PC-3 (cell line): ENCODE measurements at regions not wholly inside any gene's neighbourhood (a gene's known extent, or its start where the extent isn't known, plus 50 kb on each side); places are given as distances from the start of the nearest gene placed in this dataset.

ENCODE experiments used
- ATAC-seq: fragments of 200-7000 bp; cut with Tn5 transposase; 2 replicates; pipeline ENCODE4 v1.9.1; 2020; ENCODE audit warnings: mild to moderate bottlenecking, moderate library complexity
- BruUV-seq: library from RNA; stranded (reverse); fragments of 400-500 nt; replicated peaks from 2 replicates; lab custom pipeline; 2021; lab: Mats Ljungman, UMichigan
- CTCF ChIA-PET: fragments of 300-600 bp; sonication (Branson Sonifier 250); formaldehyde crosslinking; loops from one replicate; lab custom pipeline; 2022; ENCODE audit warnings: antibody characterized with exemption; lab: Charles Lee
- POLR2A ChIA-PET: fragments of 300-600 bp; sonication (Branson Sonifier 250); formaldehyde crosslinking; loops from one replicate; lab custom pipeline; 2022; ENCODE audit warnings: antibody characterized with exemption; ENCODE audit not compliant: unreplicated experiment; lab: Charles Lee
- DNase-seq: peaks from one replicate; pipeline ENCODE4 v3.0.0-alpha.2; 2015
- H2AFZ ChIP-seq: fragments of 300-600 bp; sonication (generic); 2 replicates; pipeline ENCODE4 v1.6.0; 2016; ENCODE audit warnings: antibody characterized with exemption, low read length
- H3F3A ChIP-seq: fragments of 300-600 bp; sonication (generic); one replicate; pipeline ENCODE4 v1.6.0; 2017; ENCODE audit warnings: antibody characterized with exemption, low read length, control low read depth, mild to moderate bottlenecking; ENCODE audit not compliant: unreplicated experiment
- H3K27ac ChIP-seq: fragments of 300-600 bp; sonication (generic); 2 replicates; pipeline ENCODE4 v1.5.1; 2016; ENCODE audit warnings: mild to moderate bottlenecking, low read length
- H3K27me3 ChIP-seq: fragments of 300-600 bp; sonication (generic); 2 replicates; pipeline ENCODE4 v1.6.1; 2016; ENCODE audit warnings: low read length, mixed read lengths
- H3K36me3 ChIP-seq: fragments of 300-600 bp; sonication (generic); 2 replicates; pipeline ENCODE4 v1.6.1; 2016; ENCODE audit warnings: low read depth, mixed run types, low read length, mixed read lengths
- H3K4me1 ChIP-seq: fragments of 300-600 bp; sonication (generic); 2 replicates; pipeline ENCODE4 v1.5.1; 2016; ENCODE audit warnings: low read length; ENCODE audit not compliant: insufficient read depth
- H3K4me2 ChIP-seq: fragments of 300-600 bp; sonication (generic); 2 replicates; pipeline ENCODE4 v1.6.0; 2016; ENCODE audit warnings: low read length
- H3K4me3 ChIP-seq: fragments of 300-600 bp; sonication (generic); 2 replicates; pipeline ENCODE4 v1.5.1; 2016; ENCODE audit warnings: mild to moderate bottlenecking, low read length, mixed read lengths
- H3K79me2 ChIP-seq: fragments of 300-600 bp; sonication (generic); 2 replicates; pipeline ENCODE4 v1.6.1; 2017; ENCODE audit warnings: low read length, mixed read lengths
- H3K9ac ChIP-seq: fragments of 300-600 bp; sonication (generic); 2 replicates; pipeline ENCODE4 v1.6.0; 2016; ENCODE audit warnings: mild to moderate bottlenecking, low read length
- H3K9me2 ChIP-seq: fragments of 300-600 bp; sonication (generic); replicated peaks from 2 replicates; pipeline ENCODE4 v1.6.1; 2016; ENCODE audit warnings: mixed run types, low read length, mixed read lengths
- H3K9me3 ChIP-seq: fragments of 300-600 bp; sonication (generic); 2 replicates; pipeline ENCODE4 v1.6.1; 2016; ENCODE audit warnings: low read length, mixed read lengths
- H4K20me1 ChIP-seq: fragments of 300-600 bp; sonication (generic); 2 replicates; pipeline ENCODE4 v1.6.1; 2016; ENCODE audit warnings: low read length, mixed read lengths
- EZH2 ChIP-seq: fragments of 300-600 bp; sonication (generic); IDR thresholded peaks from one replicate; pipeline ENCODE4 v1.6.1; 2017; ENCODE audit warnings: antibody characterized with exemption, mild to moderate bottlenecking, low read length; ENCODE audit not compliant: unreplicated experiment
- EZH2phosphoT487 ChIP-seq: fragments of 300-600 bp; sonication (generic); IDR thresholded peaks from 2 replicates; pipeline ENCODE4 v1.6.1; 2018; ENCODE audit warnings: mild to moderate bottlenecking, antibody characterized with exemption, low read length, borderline replicate concordance
- intact Hi-C: fragments of 100-400 bp; cut with micrococcal nuclease; formaldehyde crosslinking; loops from 2 replicates; pipeline ENCODE4 v1.9.0; 2023
- TF ChIP-seq, protein P1 (sequence below): fragments of 300-600 bp; sonication (generic); conservative IDR thresholded peaks from 2 replicates; pipeline ENCODE4 v1.5.1; 2017; ENCODE audit warnings: antibody characterized with exemption, low read depth, mild to moderate bottlenecking, low read length

DNA sequence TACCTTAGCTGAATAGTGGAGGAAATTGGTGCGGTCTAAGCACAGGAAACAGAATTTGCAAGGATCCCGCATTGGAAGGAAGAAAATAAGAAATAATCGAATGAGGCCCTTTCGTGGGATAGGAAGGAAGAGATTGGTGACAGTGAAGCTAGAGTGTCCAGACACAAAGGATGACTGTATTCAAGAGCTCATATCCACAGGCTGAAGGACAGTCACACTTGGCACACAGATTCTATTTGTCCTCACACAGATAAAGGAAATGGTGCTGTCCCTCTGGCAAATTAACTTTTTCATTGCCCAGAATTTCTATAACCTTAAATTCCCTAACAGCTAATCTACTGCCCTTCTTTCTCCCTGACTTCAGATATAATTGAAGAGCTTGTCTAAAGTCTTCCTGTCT is 2188.9 kb upstream of the TENM3 start:
- ChIA-PET CTCF (no interaction called here), POLR2A (no interaction called here)
- no peak overlapping the region for H2AFZ ChIP-seq
- H3F3A ChIP-seq, result no peaks in the 10 kb centered on the region
- no peaks in the 10 kb centered on the region for H3K36me3 ChIP-seq
- H3K27ac ChIP-seq, result no peak overlapping the region
- ATAC-seq, result no peak
- no peak overlapping the region for H3K4me3 ChIP-seq
- no peaks in the 10 kb centered on the region for H3K79me2 ChIP-seq
- H3K4me2 ChIP-seq, result no peak overlapping the region
- peaks cover 18% of the 10 kb centered on the region for H3K27me3 ChIP-seq
- intact Hi-C loops, result no loop called here
- no peaks in the 10 kb centered on the region for H3K4me1 ChIP-seq
- H3K9ac ChIP-seq, result no peak overlapping the region
- BruUV-seq, result no TSS peak
- no peaks in the 10 kb centered on the region for H3K9me2 ChIP-seq
- no peaks in the 10 kb centered on the region for H4K20me1 ChIP-seq
- no peak for TF ChIP-seq EZH2
- no peak for TF ChIP-seq EZH2phosphoT487
- TF ChIP-seq, protein P1, sequence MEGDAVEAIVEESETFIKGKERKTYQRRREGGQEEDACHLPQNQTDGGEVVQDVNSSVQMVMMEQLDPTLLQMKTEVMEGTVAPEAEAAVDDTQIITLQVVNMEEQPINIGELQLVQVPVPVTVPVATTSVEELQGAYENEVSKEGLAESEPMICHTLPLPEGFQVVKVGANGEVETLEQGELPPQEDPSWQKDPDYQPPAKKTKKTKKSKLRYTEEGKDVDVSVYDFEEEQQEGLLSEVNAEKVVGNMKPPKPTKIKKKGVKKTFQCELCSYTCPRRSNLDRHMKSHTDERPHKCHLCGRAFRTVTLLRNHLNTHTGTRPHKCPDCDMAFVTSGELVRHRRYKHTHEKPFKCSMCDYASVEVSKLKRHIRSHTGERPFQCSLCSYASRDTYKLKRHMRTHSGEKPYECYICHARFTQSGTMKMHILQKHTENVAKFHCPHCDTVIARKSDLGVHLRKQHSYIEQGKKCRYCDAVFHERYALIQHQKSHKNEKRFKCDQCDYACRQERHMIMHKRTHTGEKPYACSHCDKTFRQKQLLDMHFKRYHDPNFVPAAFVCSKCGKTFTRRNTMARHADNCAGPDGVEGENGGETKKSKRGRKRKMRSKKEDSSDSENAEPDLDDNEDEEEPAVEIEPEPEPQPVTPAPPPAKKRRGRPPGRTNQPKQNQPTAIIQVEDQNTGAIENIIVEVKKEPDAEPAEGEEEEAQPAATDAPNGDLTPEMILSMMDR, result no peak
- no peaks in the 10 kb centered on the region for H3K9me3 ChIP-seq
- no peak for DNase-seq

DNA sequence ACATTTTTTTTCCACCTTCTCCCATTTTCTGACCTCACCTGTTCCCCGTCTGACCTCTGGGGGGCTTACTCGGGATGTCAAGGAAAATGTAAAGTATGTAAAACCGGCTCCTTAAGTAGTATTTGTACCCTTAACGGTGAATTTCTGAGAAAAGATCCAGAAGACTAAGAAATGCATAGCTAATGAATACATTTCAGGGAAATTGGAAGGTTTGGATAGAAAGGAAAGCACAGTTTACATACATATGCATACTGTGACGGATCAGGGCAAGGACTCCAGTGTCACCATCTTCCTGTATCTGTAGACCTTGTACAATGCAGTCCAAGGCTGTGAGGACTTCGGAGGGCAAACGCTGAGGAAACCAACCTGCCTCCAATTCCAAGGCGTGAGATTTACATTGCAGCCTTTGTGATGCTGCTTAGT is 2185.9 kb upstream of the TENM3 start:
- no peak for ATAC-seq
- Histone ChIP-seq H3K36me3 (no peaks in the 10 kb centered on the region), H3K4me2 (no peak overlapping the region), H4K20me1 (no peaks in the 10 kb centered on the region), H3K79me2 (no peaks in the 10 kb centered on the region), H3K9me2 (no peaks in the 10 kb centered on the region), H2AFZ (no peak overlapping the region), H3F3A (no peaks in the 10 kb centered on the region), H3K9me3 (no peaks in the 10 kb centered on the region), H3K9ac (no peak overlapping the region), H3K4me1 (no peaks in the 10 kb centered on the region), H3K4me3 (no peak overlapping the region), H3K27me3 (peaks cover 48% of the 10 kb centered on the region), H3K27ac (no peak overlapping the region)
- DNase-seq, result no peak
- TF ChIP-seq EZH2phosphoT487, result no peak
- TF ChIP-seq, protein P1, result no peak; the same call in 1 of the 2 replicates
- no peak for TF ChIP-seq EZH2
- no TSS peak for BruUV-seq
- intact Hi-C loops, result no loop called here
- ChIA-PET CTCF (no interaction called here), POLR2A (no interaction called here)

DNA sequence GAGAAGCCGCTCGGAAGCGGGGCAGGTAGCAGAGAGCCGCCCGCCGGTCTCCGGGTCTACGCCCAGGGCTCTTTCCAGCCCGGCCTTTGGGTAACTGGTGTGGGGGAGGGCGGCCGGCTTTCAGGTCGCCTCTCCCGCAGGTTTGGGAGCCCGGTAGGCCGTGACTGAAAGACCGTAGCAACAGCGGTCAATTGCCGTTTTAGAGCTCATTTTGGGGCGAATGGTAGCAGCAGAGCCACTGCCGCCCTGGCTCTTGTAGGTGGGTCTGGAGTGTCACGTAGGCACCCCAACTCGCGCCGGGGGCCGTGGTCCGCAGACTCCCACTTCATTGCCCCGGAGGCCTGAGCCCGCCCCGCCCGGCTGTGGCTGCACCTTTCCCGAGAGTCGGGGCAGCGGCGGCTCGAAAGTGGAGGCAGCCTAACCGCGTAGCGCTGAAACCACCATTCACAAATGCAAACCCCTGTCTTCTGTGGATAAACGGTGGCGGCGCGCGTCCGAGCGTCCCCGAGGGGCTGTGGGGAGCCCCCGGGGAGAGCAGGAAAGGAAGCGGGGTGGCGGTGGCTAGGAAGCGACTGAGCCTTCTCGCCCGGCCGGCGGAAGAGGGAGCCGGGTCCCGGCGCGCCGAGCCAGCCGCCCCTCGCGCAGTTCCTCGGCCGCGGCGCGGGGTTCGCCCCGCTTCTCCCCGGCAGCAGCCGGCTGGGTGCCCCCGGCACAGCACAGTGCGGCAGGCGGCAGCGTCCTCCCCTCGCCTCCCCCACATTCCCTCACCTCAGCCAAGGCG is 2185.1 kb upstream of the TENM3 start:
- ChIA-PET POLR2A (no interaction called here), CTCF (no interaction called here)
- Histone ChIP-seq H3K4me3 (no peak overlapping the region), H3K27ac (no peak overlapping the region), H4K20me1 (no peaks in the 10 kb centered on the region), H3K4me2 (no peak overlapping the region), H3K27me3 (peaks cover 51% of the 10 kb centered on the region), H3F3A (no peaks in the 10 kb centered on the region), H3K4me1 (no peaks in the 10 kb centered on the region), H3K9ac (no peak overlapping the region), H3K9me3 (no peaks in the 10 kb centered on the region), H2AFZ (no peak overlapping the region), H3K79me2 (no peaks in the 10 kb centered on the region), H3K9me2 (no peaks in the 10 kb centered on the region), H3K36me3 (no peaks in the 10 kb centered on the region)
- intact Hi-C loops, result no loop called here
- TF ChIP-seq EZH2, result no peak
- TF ChIP-seq EZH2phosphoT487, result no peak
- TF ChIP-seq, protein P1, result no peak
- DNase-seq (no peak), ATAC-seq (no peak)
- no TSS peak for BruUV-seq
